ENCODE measurements at regions not wholly inside any gene's neighbourhood (a gene's known extent, or its start where the extent isn't known, plus 50 kb on each side); places are given as distances from the start of the nearest gene placed in this dataset.

DNA sequence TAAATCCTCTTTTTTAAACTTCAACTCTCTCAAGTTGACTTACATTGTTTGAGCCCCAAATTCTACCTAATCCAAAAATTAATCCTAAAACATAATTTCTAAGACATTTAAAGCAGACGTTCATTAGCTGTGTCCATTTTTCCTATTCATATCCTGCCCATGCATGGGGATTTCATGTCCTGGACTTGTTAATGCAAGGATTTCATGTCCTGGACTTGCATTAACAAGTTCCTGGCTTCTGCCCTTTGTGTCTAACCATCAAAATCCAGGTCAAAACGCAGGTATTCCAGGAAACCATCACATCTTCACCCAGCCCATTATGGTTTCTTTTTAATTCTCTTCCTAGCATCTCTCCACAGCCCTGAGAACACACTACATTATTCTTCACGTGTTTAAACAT lies 454.9 kb downstream of the KLF5 start (continued):
- TF ChIP-seq, protein P1, sequence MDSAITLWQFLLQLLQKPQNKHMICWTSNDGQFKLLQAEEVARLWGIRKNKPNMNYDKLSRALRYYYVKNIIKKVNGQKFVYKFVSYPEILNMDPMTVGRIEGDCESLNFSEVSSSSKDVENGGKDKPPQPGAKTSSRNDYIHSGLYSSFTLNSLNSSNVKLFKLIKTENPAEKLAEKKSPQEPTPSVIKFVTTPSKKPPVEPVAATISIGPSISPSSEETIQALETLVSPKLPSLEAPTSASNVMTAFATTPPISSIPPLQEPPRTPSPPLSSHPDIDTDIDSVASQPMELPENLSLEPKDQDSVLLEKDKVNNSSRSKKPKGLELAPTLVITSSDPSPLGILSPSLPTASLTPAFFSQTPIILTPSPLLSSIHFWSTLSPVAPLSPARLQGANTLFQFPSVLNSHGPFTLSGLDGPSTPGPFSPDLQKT (IDR thresholded peaks at IDR 0.05; ENCODE audit: borderline replicate concordance, low read depth, low read length) = no peak
- TF ChIP-seq, protein P2, sequence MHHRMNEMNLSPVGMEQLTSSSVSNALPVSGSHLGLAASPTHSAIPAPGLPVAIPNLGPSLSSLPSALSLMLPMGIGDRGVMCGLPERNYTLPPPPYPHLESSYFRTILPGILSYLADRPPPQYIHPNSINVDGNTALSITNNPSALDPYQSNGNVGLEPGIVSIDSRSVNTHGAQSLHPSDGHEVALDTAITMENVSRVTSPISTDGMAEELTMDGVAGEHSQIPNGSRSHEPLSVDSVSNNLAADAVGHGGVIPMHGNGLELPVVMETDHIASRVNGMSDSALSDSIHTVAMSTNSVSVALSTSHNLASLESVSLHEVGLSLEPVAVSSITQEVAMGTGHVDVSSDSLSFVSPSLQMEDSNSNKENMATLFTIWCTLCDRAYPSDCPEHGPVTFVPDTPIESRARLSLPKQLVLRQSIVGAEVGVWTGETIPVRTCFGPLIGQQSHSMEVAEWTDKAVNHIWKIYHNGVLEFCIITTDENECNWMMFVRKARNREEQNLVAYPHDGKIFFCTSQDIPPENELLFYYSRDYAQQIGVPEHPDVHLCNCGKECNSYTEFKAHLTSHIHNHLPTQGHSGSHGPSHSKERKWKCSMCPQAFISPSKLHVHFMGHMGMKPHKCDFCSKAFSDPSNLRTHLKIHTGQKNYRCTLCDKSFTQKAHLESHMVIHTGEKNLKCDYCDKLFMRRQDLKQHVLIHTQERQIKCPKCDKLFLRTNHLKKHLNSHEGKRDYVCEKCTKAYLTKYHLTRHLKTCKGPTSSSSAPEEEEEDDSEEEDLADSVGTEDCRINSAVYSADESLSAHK (tag by site-specific recombination; IDR thresholded peaks at IDR 0.05) = no peak
- no peak for TF ChIP-seq ZNF10 (tag by site-specific recombination; IDR thresholded peaks at IDR 0.05)

DNA sequence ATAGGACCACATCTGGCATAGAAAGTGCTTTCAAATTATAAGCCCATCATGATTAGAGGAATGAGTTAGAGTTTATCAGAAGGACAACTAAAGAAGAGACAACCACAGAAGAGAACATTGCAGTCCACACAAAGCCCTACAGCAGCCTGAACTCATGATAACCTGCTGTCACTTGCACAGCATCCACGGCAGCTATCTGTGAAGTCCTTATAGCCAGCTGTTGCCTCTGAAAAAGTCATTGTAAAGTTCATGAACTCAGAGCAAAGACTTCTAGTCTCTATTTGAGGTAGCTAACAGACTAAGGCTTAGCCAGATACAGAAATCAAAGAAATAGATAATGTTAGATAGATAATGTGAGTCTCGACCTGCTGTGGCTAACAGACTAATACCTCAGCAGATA lies 450.0 kb downstream of the KLF5 start:
- TF ChIP-seq ZNF791 (tag by site-specific recombination; IDR thresholded peaks at IDR 0.05) (no peak), OVOL3 (tag by site-specific recombination; IDR thresholded peaks at IDR 0.05) (no peak), ZNF133 (tag by site-specific recombination; IDR thresholded peaks at IDR 0.05) (no peak), ZNF624 (tag by site-specific recombination; IDR thresholded peaks at IDR 0.05) (no peak), ZNF2 (tag by site-specific recombination; IDR thresholded peaks at IDR 0.05) (no peak), ZNF248 (tag by site-specific recombination; IDR thresholded peaks at IDR 0.05) (no peak), ZFHX2 (tag by site-specific recombination; conservative IDR thresholded peaks at IDR 0.05) (no peak)
- TF ChIP-seq, protein P3, sequence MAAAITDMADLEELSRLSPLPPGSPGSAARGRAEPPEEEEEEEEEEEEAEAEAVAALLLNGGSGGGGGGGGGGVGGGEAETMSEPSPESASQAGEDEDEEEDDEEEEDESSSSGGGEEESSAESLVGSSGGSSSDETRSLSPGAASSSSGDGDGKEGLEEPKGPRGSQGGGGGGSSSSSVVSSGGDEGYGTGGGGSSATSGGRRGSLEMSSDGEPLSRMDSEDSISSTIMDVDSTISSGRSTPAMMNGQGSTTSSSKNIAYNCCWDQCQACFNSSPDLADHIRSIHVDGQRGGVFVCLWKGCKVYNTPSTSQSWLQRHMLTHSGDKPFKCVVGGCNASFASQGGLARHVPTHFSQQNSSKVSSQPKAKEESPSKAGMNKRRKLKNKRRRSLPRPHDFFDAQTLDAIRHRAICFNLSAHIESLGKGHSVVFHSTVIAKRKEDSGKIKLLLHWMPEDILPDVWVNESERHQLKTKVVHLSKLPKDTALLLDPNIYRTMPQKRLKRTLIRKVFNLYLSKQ (tag by site-specific recombination; IDR thresholded peaks at IDR 0.05; ENCODE audit: borderline replicate concordance) = no peak
- Histone ChIP-seq H3K4me1 (ENCODE audit: control insufficient read depth, insufficient read depth, low read length) (no peaks in the 10 kb centered on the region), H3K4me3 (ENCODE audit: low read depth, low read length) (no peak overlapping the region), H3K27ac (ENCODE audit: extremely low read depth, low read depth, low read length) (no peak overlapping the region), H3K9me3 (ENCODE audit: control insufficient read depth, insufficient read depth, low read depth, low read length) (no peaks in the 10 kb centered on the region), H3K36me3 (ENCODE audit: control insufficient read depth in 2 of 2, insufficient read depth in 1 of 2, low read length in 2 of 2) (no peaks in the 10 kb centered on the region)
- CTCF ChIA-PET = no interaction called here
- POLR2A ChIA-PET = no interaction called here

DNA sequence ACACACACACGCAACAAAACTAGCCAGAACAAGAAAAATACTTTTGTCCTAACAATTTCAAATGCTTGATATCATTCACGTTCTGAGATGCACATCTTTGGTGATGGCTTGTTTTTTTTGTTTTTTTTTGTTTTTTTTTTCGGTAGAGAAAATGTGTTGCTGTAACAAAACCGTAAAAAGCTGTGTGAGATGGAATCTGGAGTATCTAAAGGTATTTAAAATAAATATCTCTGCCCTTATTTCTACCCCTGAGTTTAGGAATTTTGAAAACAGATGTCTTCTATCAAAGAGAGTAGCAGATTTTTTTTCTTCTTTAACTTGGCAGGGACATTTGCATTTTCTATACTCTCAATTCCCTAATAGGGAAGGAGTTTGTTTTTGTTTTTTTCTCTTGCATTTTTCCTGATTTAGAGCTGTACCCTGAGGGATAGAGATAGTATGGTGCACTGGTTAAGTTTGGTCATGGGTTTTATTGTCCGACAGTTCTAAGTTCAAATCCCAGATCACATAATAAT lies 446.6 kb downstream of the KLF5 start:
- CTCF ChIA-PET = interaction anchor here (0.7 to 1.0 kb wide), 2 partner anchors 216 to 1752 kb away, joined by 3 read pairs; no protein-coding TSS in a partner anchor
- TF ChIP-seq ZEB2 (tag by site-specific recombination; IDR thresholded peaks at IDR 0.05) = no peak
- POLR2A ChIA-PET = no interaction called here
- Histone ChIP-seq H3K4me3 (ENCODE audit: low read depth, low read length) (no peak overlapping the region), H3K9me3 (ENCODE audit: control insufficient read depth, insufficient read depth, low read depth, low read length) (no peaks in the 10 kb centered on the region), H3K4me1 (ENCODE audit: control insufficient read depth, insufficient read depth, low read length) (no peaks in the 10 kb centered on the region), H3K36me3 (ENCODE audit: control insufficient read depth in 2 of 2, insufficient read depth in 1 of 2, low read length in 2 of 2) (no peaks in the 10 kb centered on the region), H3K27ac (ENCODE audit: extremely low read depth, low read depth, low read length) (no peak overlapping the region)

DNA sequence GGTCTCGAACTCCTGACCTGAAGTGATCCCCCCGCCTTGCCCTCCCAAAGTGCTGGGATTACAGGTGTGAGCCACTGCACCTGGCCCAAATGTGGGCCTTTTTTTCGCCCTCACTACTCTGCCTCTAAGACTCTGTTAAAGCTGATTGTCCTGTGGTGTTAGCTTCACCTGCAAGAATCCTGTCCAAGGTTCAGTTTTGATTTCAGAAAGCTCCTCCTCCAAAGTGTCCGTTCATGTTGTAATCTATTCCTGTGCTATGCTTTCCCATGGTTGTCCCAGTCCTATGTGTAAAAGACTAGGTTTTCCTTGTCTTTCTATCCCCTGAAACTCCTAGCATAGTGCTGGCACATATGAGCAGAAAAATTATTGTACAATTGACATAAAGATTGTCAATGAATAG lies 440.9 kb downstream of the KLF5 start:
- CTCF ChIA-PET = no interaction called here
- H3K27ac ChIP-seq (ENCODE audit: extremely low read depth, low read depth, low read length) = no peak overlapping the region
- TF ChIP-seq, protein P4, sequence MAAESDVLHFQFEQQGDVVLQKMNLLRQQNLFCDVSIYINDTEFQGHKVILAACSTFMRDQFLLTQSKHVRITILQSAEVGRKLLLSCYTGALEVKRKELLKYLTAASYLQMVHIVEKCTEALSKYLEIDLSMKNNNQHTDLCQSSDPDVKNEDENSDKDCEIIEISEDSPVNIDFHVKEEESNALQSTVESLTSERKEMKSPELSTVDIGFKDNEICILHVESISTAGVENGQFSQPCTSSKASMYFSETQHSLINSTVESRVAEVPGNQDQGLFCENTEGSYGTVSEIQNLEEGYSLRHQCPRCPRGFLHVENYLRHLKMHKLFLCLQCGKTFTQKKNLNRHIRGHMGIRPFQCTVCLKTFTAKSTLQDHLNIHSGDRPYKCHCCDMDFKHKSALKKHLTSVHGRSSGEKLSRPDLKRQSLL (tag by site-specific recombination; IDR thresholded peaks at IDR 0.05) = no peak
- no peak for TF ChIP-seq ZNF76 (tag by site-specific recombination; IDR thresholded peaks at IDR 0.05; ENCODE audit: borderline replicate concordance, low read depth)
- no peaks in the 10 kb centered on the region for H3K9me3 ChIP-seq (ENCODE audit: control insufficient read depth, insufficient read depth, low read depth, low read length)
- no peak overlapping the region for H3K4me3 ChIP-seq (ENCODE audit: low read depth, low read length)
- POLR2A ChIA-PET = no interaction called here
- H3K36me3 ChIP-seq (ENCODE audit: control insufficient read depth in 2 of 2, insufficient read depth in 1 of 2, low read length in 2 of 2) = no peaks in the 10 kb centered on the region
- H3K4me1 ChIP-seq (ENCODE audit: control insufficient read depth, insufficient read depth, low read length) = no peaks in the 10 kb centered on the region

Measured in HEK293 (cell line).